Stimulated activated CD4-positive, alpha-beta T cell treated with anti-CD3 and anti-CD28 coated beads, Interleukin-15, amount 100 ng/mL, for 1 hour (primary cell): ENCODE measurements at regions not wholly inside any gene's neighbourhood (a gene's known extent, or its start where the extent isn't known, plus 50 kb on each side); places are given as distances from the start of the nearest gene placed in this dataset.

ENCODE experiments used
- DNase-seq, 2 donors: peaks; one replicate each; pipeline ENCODE4 v3.0.0-alpha.2; 2020; ENCODE audit warnings: low read depth in 1 of 2, low spot score in 1 of 2

- DNase-seq = no peak
These were observed 1024.7 kb upstream of the GOT2 start for GRCh38 chr16:59758848-59759247.

DNA sequence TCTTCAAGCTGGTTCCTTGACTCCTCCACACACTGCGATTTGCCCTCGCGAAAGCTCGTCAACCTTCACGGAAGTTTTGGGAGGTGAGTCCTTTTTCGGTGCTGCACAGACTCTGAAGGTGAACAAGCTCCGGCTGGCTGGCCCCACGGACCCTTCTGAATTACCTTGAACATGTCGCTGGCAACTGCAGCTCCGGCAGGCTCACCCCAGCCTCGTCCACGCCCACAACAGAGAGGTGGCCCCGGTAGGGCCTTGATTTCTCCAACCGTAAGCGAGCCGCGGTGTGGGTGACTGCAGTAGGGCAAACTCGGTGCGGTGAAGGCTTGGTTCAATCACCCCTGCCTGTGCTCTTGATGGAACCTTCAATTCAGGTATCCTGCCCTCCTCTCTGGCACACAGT is 1020.7 kb upstream of the GOT2 start:
- no peak for DNase-seq

DNA sequence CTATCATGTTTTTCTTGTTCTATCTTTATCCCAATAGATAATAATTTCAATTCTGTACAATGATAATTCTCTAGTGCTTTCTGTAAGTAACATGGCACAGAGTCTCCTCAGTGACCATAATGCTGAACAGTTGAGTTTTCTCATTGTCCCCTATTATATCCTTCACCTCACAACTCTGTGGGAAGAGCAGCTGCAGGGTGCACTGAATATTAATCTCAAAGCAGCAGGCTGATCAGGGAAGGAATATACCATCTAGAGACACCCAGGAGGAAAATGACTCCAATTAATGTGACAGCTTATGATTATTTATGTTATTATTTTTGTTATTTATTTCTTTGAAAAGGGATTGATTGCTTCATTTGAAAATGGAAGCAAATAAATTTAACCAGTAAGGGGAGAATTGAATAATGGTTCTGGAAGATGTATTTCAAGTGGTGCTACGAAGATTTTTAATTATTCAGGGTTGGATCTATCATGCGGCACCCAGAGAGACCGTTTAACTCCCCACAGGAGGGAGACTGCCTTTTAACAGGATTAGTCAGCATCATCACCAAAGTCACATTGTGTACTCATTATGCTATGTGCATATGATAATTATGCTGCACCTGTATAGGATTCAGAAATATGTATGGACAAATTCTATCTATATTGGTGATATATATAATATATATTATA is 1015.7 kb upstream of the GOT2 start:
- DNase-seq = no peak

DNA sequence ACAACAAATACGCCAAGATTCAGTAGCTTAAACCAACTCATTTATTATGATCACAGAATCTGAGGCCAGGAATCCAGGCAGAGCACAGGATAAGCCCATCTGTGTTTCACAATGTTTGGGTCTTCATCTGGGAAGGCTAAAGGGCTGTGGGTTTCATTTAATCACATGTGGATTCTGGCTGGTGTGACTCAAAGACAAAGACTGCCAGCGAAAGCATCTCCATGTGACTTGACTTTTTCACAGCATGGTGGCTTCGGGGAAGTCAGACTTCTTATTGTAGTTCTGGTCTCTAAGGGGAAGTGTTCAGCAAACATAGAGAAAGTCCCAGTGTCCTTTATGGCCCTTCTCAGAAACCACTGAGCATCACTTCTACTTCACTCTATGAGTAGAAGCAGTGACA is 1014.4 kb upstream of the GOT2 start:
- no peak for DNase-seq

GRCh38 chr16:59743504-59743903 is 1009.4 kb upstream of the GOT2 start:
- DNase-seq = no peak

- DNase-seq = no peak
These were observed 1006.7 kb upstream of the GOT2 start for GRCh38 chr16:59740858-59741257.

- DNase-seq = no peak
These were observed 1003.2 kb upstream of the GOT2 start for GRCh38 chr16:59737274-59737673.

GRCh38 chr16:59733321-59733720 is 999.2 kb upstream of the GOT2 start:
- DNase-seq = no peak

GRCh38 chr16:59729613-59730012 is 995.5 kb upstream of the GOT2 start:
- no peak for DNase-seq

GRCh38 chr16:59719121-59719520 is 985.0 kb upstream of the GOT2 start:
- no peak for DNase-seq

DNA sequence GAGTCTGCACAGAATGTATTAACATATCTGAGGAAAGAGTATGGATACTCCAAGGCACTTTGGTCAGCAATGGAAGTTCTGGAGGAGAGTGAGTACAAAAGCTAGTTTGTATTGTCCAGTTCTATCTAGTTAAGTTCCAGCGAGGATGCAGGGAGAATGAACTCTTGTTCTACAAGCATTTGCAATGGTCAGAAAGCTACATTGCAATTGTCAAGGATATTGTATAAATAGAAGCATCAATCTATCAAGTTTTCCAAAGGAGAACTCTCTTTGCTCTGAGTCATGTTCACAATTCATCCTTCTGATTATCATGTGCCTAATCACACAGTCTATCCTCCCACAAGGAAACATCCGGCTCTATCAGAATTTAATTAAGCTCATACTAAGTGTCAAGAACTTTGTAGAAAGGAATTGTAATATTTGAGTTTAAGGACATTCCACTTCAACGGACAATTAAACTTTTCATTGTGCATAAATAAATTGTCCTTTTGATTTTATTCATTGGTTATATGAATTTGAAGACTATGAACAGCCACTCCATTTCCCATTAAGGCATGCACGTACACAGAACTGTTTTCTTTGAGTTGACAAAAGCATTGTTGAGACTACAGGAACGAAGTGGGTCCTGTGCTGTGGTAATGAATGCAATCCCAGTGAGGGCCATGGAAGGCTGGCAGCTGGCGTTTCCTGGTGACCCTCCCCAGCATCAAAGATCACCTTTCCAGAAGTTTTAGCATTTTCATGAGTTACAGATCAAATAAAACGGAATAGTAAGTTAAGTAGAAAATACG is 973.5 kb upstream of the GOT2 start:
- DNase-seq = no peak

DNA sequence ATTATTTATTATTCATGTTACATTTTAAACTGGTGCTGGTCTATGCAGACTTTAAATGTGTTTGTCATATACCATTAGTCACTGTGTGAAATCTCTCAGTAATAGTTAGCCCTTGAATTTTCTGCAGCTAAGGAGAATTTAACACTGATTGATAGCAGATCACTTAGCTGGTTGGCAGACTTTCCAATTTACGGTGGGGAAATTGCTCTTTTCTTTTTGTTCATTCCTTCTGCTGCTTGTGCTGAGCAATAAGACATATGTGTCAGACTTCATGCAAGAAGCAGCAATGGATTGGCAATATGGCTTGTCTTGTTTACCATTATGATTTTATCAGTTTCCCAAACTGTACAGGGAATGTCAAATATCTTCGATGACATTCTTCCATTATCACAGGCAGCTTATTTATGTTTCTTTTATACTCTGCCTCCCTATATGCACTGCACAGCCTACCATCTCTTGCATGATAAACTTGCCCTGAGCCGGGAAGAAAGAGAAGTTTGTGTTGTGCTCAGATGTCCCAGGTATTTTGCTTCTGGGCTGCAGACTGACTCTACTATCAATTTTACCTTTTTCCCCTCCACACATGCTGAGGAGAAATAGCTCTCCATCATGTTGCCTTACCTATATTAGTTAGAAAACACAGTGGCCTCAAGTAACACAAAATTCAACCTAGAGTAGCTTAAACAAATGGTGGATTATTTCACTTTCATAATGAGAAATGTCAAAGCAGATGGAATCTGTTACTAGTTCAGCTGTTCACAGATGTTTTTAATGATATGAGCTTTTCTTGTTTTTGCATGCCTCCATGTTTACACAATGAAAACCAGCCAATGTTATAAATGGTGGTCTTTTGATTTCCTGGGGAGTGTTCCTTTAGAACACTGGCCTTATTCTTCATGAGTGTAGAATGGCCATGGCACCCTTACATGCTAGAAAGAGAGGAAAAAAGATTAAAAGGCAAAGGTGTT is 968.1 kb upstream of the GOT2 start:
- DNase-seq = no peak

GRCh38 chr16:59699786-59700185 is 965.7 kb upstream of the GOT2 start:
- no peak for DNase-seq

DNA sequence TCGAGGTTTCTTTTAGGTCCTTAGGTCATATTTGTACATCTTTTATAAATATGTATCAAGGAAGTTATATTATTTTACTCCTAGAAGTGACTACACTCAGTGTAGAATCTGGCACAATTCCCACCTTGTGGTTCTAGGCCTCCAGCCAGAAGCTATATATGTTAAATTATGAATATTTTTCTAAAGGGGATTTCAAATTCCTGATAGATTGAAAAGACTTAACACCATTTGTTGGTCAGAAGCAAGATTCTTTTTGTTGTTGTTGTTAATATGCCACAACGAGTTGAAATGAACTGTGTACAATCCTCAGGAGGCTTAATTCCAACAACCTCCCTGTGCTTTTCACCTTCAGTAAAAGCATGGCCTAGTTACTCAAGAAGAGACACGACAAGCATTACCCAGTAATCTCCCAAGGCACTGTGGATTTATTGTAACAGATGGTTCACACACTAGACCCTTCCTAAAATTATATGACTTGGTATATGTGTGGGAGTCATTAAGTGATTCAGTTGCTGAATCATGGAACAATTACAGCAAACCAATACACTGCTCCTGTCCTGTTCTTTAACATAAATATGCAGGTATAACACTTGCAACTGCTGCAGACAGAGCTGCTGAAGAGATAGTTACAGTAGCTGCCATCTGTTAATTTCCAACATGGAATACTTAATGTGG is 964.4 kb upstream of the GOT2 start:
- no peak for DNase-seq

DNA sequence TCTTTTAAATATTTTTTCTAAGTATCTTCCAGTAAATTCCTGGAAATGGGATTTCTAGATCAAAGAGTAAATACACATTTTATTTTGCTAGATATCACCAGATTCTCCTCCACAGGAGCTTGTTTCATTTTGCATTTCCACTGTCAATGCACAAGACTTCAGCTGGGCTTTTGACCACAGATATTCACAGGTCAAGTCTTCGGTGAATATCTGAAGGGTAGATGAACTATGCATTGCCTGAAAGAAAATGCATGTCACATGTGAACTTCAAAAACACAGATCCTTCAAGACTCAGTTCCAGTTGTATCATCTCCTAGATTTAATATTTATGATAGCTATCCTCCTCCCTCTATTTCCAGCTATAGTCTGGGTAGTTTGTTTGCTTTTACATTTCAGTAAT is 963.6 kb upstream of the GOT2 start:
- no peak for DNase-seq

- no peak for DNase-seq
These were observed 963.1 kb upstream of the GOT2 start for GRCh38 chr16:59697236-59697635.

DNA sequence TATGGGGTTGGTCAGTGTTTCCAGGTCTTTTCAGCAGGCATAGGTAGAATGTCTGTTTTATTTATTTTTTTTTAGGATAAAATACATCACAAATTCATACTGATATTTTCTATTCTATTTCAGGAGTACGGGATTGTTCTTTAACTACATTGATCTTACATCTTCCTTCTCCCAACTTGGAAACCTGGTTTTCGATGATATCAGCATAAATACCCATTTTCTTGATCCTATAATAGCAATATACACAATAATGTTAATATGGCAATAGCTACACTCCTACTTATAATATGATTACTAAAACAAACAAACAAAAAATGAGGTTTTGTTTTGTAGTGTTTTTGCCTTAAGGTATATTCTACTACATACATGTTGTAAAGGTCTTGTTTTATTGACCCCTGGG is 962.4 kb upstream of the GOT2 start:
- no peak for DNase-seq

DNA sequence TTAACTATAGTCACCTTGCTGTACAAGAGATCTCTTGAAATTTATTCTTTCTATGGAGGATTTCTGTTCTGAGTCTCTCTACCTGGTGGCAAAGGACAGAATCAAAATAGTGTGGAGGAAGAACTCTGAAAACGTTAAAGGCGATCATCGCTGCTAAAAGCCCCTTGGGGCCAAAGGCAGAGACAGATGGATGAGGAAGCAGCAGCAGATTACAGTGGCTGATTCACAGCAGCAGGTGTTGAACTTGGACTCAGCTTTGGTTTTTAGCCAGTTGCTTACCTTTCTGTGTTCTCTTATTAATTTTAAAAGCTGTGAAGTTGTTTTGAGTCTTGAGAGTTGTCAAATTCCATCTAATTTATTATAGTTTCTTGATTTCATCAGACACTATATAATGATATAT is 956.1 kb upstream of the GOT2 start:
- DNase-seq = no peak

DNA sequence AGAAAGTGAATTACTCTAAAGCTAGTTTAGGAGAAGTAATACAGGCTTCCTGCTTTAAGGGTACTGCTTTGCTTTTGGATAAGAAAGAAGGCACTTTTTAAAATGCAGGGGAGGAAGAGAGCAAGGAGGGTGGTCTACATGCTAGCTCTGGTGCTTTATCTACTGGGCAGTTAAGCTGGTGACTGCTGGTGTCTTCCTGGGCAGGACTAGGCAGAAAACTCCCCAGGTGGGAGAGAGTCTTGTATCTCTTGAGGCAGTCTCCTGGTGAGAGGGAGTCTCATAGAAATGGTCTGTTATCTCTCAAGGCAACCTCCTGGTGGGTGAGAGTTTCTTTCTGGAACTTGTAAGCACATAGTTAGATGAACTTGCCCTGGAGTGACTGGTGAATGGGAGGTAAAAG is 953.9 kb upstream of the GOT2 start:
- no peak for DNase-seq

GRCh38 chr16:59686405-59686804 is 952.3 kb upstream of the GOT2 start:
- no peak for DNase-seq

GRCh38 chr16:59684911-59685310 is 950.8 kb upstream of the GOT2 start:
- DNase-seq = no peak
